Right lobe of liver (tissue), 4 donors: ENCODE measurements at regions not wholly inside any gene's neighbourhood (a gene's known extent, or its start where the extent isn't known, plus 50 kb on each side); places are given as distances from the start of the nearest gene placed in this dataset.

ENCODE experiments used
- CTCF ChIP-seq, 4 donors: fragments of 200-600 bp in 3 of 4; fragments of 450-650 bp in 1 of 4; IDR thresholded peaks; one replicate each; pipeline versions ENCODE4 v1.5.1 to v1.8.0; 2016 to 2022; ENCODE audit warnings: antibody characterized with exemption in 4 of 4, mild to moderate bottlenecking in 2 of 4
- POLR2A ChIP-seq: fragments of 450-650 bp; IDR thresholded peaks from one replicate; pipeline ENCODE4 v1.6.1; 2017; ENCODE audit warnings: antibody characterized with exemption, mild to moderate bottlenecking
- donor health status: DM: no; HTN: no; CAD: no.
- donor health status: DM: no; HTN: no; CAD: no.
- donor health status: DM: no; HTN: yes; CAD: no.

GRCh38 chr13:83272076-83272475, 610.2 kb downstream of the SLITRK1 start:
- TF ChIP-seq CTCF (IDR thresholded peaks at IDR 0.05) (no peak), POLR2A (no peak)
